ENCODE measurements at regions not wholly inside any gene's neighbourhood (a gene's known extent, or its start where the extent isn't known, plus 50 kb on each side); places are given as distances from the start of the nearest gene placed in this dataset.
A peak's percentile ranks its signal among the peaks of the same experiment; 100 is the strongest.
"Not testable (repeated sequence)": the region's sequence is repeated elsewhere in the genome, so short reads cannot be mapped to it uniquely, and the experiment has no call there.

- DNase-seq: no peak
Measured at GRCh38 chr10:109647627-109648026, 275.7 kb downstream of the XPNPEP1 start.

DNA sequence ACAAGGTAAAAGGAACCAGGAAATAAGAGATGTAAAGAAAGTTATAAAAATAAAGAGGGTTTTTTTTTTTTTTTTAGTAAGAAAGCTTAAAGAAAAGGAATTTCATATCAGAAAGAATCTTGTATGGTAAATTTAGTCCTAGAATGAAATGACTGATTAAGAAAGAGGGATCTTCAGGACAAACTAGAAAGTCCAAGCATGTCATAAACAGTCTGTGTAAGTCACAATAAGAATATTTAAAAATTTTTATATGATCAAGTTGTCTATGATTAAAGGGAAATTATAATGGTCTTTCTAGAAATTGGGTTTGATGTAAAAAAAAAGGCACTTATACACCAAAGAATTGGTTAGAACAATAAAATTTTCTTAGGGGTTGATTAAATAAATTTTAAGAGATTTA, 289.5 kb downstream of the XPNPEP1 start:
- DNase-seq: no peak

- not testable (repeated sequence) for DNase-seq
Measured at GRCh38 chr10:109633017-109633416, 290.3 kb downstream of the XPNPEP1 start.

DNA sequence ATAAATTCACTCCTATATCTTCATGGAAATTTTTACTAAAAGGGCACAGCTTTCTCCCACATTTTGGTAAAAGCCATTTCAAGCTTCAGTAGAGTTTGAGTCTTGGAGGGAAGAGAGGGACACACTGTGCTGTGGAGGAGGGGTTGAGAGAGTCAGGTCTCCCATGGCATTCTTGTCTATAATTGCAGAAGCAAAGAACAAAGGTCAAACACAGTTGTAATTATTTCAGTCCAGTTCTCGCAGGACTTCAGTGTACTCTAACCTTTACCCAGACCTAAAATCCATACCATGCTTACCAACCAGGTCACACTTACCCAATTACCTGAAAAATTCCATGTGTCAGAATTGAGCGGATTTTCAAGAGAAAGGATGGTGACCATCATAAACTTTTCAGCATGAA, 298.4 kb downstream of the XPNPEP1 start:
- no peak for DNase-seq

GRCh38 chr10:109622566-109622965, 300.7 kb downstream of the XPNPEP1 start:
- no peak for DNase-seq

DNA sequence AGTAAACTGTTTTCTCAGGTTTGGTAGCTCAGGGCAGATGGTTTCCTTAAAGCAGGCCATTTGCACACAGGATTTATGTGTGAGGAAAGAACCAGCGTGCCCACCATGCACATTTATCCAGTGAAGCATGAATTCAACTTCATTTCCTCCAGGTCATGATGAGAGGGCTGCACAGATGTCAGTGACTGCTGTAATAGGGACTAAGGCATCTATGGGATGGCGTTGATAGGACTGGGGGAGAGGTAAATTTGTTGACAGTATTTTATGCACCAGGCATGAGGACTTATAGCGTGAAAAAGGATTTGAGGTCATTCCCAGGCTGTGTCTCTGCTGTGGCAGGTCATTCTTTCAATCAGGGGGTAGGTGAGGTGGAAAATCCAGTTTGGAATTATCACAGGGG, 302.9 kb downstream of the XPNPEP1 start:
- no peak for DNase-seq

GRCh38 chr10:109619914-109620313, 303.4 kb downstream of the XPNPEP1 start:
- DNase-seq: no peak

DNA sequence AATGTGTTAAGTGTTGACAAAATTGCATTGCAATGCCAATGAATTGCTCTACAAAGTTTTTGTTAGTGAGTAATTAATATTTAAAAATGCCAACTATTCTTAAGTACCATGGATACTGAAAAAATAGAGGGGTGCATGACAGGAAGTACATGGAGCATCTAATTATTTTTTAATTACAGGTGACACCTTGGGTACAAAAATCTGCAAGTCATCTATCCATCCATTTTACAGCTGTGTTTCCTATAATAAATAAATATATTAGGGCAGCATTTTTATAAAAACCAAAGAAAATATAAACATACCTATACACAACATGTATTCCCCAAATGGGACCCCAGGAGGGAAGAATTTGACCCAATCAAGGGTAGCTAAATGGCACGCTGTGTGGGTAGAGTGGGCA, 304.6 kb downstream of the XPNPEP1 start:
- DNase-seq: no peak

GRCh38 chr10:109618301-109618700, 305.0 kb downstream of the XPNPEP1 start:
- no peak for DNase-seq

DNA sequence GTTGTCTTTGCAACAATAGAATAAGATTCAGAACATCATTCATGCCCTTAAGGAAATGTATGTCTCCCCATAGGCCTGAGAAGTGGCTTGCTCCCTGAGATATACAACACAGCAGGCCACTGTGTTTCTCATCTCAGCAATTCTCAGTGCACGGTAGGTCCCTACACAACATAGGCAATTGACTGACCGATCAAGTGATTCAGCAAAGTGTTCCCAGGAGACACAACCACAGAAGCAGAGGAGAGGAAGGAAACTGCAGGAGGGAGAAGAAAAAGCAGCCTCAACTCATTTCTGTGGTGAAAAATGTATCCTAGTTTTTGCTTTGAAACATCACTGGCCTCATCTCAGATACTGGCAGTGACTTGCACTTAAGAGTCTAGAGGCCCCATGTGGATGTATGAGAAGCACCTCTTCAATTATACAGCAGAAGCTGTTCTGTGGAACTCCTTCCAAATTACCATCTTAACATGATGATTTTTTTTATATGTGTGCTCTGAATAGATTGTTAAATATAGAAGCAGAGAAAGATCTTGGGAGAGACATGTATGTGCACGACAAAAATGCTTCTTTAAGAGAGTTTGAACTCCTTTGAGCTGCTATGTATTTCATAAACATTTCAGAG, 306.8 kb downstream of the XPNPEP1 start:
- DNase-seq: no peak

DNA sequence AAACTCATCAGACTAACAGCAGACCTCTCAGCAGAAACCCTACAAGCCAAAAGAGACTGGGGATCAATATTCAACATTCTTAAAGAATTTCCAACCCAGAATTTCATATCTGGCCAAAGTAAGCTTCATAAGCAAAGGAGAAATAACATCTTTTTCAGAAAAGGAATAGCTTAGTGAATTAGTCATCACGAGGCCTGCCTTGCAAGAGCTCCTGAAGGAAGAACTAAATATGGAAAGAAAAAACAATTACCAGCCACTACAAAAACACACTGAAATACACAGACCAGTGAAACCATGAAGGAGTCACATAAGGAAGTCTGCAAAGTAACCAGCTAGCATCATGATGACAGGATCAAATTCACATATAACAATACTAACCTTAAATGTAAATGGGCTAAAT, 328.0 kb downstream of the XPNPEP1 start:
- not testable (repeated sequence) for DNase-seq

DNA sequence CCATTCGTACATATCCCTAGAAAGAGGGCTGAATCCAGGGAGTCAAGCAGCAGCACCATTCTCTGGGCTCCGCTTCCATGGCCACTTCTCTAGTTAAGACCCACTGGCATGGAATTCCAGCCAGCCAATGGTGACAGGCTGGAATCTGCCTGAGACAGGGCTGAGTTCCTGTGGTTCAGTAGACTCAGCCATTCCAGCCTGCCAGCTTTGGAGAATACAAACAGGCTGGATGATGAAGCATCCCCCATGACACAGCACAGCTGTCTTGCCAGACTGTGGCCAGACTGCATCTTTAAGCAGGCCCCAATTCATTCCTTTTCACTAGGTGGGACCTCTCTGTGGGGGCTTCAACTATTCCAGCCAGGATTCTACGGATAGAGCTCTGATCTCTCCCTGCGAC, 329.6 kb downstream of the XPNPEP1 start:
- DNase-seq: no peak

GRCh38 chr10:109592391-109592790, 330.9 kb downstream of the XPNPEP1 start:
- DNase-seq: no peak

DNA sequence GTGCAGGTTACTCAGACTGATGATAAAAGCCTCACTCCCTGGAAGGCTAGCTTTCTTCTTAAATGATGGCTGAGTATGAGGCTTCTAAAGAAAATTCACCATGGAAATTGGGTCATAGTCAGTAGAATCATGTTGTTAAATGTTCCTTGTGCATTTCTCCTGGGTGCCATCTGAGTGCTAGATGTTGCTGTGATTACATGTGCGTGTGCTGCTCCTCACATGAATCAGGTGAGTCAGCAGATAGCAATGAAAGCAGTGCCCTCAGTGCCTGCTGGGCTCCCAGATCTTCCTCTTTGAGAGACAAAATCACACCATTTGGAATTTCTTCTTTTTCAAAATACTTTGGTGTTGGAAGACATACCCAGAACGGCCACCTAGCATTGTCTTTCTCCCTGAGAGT, 331.7 kb downstream of the XPNPEP1 start:
- no peak for DNase-seq

- DNase-seq: no peak
Measured at GRCh38 chr10:109588259-109588658, 335.1 kb downstream of the XPNPEP1 start.

DNA sequence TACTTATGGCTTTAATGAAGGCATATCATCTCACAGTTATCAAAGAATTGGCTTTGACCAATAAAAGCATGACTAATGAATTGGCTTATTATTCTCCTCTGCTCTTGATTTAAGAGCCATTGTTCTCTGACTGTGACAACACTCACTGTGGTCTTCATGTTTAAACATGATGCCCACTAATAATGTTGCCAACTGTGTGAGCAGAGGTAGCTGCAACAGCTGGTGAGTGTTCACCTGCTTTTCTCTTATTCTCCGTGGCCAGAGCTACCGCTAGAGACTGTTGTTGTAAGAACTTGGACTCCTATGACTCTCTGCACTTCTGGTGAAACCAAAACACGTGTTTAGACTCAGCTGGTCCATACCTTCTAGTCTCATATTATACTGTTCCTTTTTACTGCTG, 335.9 kb downstream of the XPNPEP1 start:
- DNase-seq: no peak

DNA sequence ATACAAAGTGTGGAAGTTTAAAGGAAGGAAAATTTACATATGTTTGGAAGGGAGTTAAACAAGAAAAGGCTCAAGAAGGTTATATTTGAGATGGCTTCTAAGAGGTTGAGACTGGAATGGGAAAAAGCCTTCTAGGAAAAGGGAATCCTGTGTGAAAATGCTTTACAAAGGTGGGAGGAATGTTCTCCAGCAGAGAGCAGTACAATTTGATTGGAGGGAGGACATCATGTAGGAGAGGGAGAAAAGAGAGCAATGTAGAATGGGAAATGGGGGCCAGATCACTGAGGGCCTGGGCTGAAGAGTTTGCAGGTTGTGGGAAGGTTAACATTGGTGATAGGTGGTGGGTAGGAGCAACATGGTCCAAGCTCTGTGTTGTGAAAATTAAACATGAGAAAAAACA, 366.9 kb downstream of the XPNPEP1 start:
- DNase-seq: no peak

- not testable (repeated sequence) for DNase-seq
Measured at GRCh38 chr10:109542050-109542603, 381.2 kb downstream of the XPNPEP1 start.

- no peak for DNase-seq
Measured at GRCh38 chr10:109534193-109534592, 389.1 kb downstream of the XPNPEP1 start.

DNA sequence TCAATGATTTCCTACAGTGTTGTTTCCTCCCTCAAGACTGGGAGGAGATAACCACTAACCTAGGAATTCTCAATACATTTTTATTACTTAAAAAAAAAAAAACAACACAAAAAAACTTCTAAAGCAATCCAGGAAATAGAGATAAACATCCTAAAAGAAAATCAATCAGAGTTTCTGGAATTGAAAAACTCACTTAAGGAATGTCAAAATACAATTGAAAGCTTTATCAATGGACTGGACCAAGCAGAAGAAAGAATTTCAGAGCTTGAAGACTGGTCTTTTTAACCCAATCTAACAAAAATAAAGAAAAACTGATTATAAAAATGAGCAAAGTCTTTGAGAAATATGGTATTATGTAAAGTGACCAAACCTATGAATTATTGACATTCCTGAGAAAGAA, 394.1 kb downstream of the XPNPEP1 start:
- no peak for DNase-seq

DNA sequence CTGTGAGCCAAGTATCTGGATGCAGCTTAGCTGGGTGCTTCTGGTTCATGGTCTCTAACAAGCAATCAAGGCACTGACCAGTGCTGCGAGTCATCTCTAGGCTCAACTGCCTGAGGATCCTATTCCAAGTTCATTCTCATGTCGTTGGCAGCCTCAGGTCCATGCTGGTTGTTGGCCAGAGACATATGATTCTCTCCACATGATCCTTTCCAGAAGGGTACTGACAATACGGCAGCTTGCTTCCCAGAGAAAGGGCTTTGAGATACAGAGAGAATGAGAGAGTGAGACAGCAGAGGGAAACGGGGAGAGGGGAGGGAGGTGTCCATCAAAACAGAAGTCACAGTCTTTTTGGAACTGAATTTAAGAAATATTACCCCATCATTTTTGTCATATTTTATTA, 405.6 kb downstream of the XPNPEP1 start:
- DNase-seq: no peak

- no peak for DNase-seq
Measured at GRCh38 chr10:109504401-109504800, 418.9 kb downstream of the XPNPEP1 start.

DNA sequence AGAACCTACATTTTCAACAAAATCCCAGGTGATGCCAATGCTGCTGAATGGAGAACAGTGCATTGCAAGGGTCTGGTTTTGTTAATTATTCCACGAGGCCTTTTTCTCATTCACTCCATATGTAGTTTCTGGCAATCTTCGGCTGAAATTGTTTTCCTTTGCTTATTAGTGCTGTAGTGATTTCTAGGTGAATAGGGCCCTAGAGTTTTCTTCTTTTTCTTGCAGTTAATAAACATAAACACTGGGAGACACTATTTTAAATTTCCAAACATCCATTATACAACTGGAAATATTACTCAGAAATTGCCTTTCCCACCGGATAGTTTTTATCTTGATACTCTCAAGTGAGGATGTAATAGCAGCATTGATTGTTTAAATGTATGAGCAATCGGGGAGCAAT, 435.6 kb downstream of the XPNPEP1 start:
- no peak for DNase-seq

DNA sequence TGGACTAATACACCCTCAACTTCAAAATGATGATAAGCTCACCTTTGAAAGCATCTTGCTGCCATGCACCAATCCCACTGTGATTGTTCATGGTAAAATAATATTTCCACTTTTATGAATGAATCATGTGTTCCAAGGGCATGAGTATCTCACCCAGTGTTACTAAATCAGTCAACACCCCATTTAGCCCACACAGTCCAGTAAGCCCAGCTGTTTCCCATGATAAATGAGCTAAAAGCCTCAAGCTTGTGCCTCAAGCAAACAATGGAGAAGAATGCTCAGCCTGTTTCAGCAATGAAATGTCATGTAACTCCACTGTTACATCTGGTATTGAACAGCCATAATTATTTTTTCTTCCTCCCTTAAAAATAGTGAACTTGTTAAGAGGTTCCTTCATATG, 442.5 kb downstream of the XPNPEP1 start:
- no peak for DNase-seq

GRCh38 chr10:109475711-109476421, 447.4 kb downstream of the XPNPEP1 start:
- peak in 1 of 2 experiments; percentile 7 for DNase-seq
